Ascending aorta (tissue), 2 donors: ENCODE measurements at regions not wholly inside any gene's neighbourhood (a gene's known extent, or its start where the extent isn't known, plus 50 kb on each side); places are given as distances from the start of the nearest gene placed in this dataset.

Source experiments
- DNase-seq, 2 donors: peaks; one replicate each; pipeline ENCODE4 v3.0.0-alpha.2; 2019; ENCODE audit warnings: low spot score in 2 of 2
- H3K27ac ChIP-seq, 2 donors: fragments of 200-600 bp; sonication (generic); one replicate each; pipeline ENCODE4 v1.5.1; 2016 to 2017; ENCODE audit warnings: mild to moderate bottlenecking in 1 of 2
- H3K27me3 ChIP-seq: fragments of 200-600 bp; sonication (generic); one replicate; pipeline ENCODE4 v1.5.1; 2017
- H3K36me3 ChIP-seq, 2 donors: fragments of 200-600 bp; sonication (generic); one replicate each; pipeline ENCODE4 v1.5.1; 2016
- H3K4me1 ChIP-seq, 2 donors: fragments of 200-600 bp; sonication (generic); one replicate each; pipeline ENCODE4 v1.5.1; 2016 to 2017; ENCODE audit warnings: mild to moderate bottlenecking in 1 of 2
- H3K4me3 ChIP-seq, 2 donors: fragments of 200-600 bp; sonication (generic); one replicate each; pipeline ENCODE4 v1.5.1; 2016 to 2017; ENCODE audit warnings: mild to moderate bottlenecking in 1 of 2
- H3K9me3 ChIP-seq, 2 donors: fragments of 200-600 bp; sonication (generic); one replicate each; pipeline ENCODE4 v1.5.1; 2016
- CTCF ChIP-seq, 3 experiments: fragments of 200-600 bp in 2 of 3; fragments of 450-650 bp in 1 of 3; sonication (generic) in 2 of 3; IDR thresholded peaks; one replicate each; pipeline ENCODE4 v1.5.1; 2016 to 2019; ENCODE audit warnings: antibody characterized with exemption in 3 of 3, mild to moderate bottlenecking in 1 of 3, moderate library complexity in 1 of 3
- intact Hi-C: fragments of 100-400 bp; cut with DNase I; formaldehyde crosslinking; loops from one replicate; pipeline ENCODE4 v1.15.1; 2023

GRCh38 chr2:145041706-145042105 lies 521.8 kb upstream of the ZEB2 start:
- H3K4me1 ChIP-seq = peaks cover 0 to 3% of the 10 kb centered on the region in 2 donors
- DNase-seq = no peak
- H3K9me3 ChIP-seq = no peaks in the 10 kb centered on the region
- no peak overlapping the region for H3K4me3 ChIP-seq
- no peak for TF ChIP-seq CTCF (IDR thresholded peaks at IDR 0.05)
- no peak overlapping the region for H3K27ac ChIP-seq
- intact Hi-C loops = no loop called here
- H3K27me3 ChIP-seq = no peaks in the 10 kb centered on the region
- H3K36me3 ChIP-seq = no peaks in the 10 kb centered on the region

- no peaks in the 10 kb centered on the region for H3K9me3 ChIP-seq
These were observed 520.5 kb upstream of the ZEB2 start for GRCh38 chr2:145040433-145040832.

GRCh38 chr2:145038041-145038525 lies 518.2 kb upstream of the ZEB2 start:
- no peak overlapping the region for H3K4me3 ChIP-seq
- H3K27ac ChIP-seq = peak overlapping the region; percentile 29 to 38
- H3K36me3 ChIP-seq = no peaks in the 10 kb centered on the region
- no peak for DNase-seq
- peaks cover 0 to 3% of the 10 kb centered on the region in 2 donors for H3K4me1 ChIP-seq
- intact Hi-C loops = no loop called here
- no peaks in the 10 kb centered on the region for H3K27me3 ChIP-seq
- TF ChIP-seq CTCF (IDR thresholded peaks at IDR 0.05) = no peak
- no peaks in the 10 kb centered on the region for H3K9me3 ChIP-seq

More at GRCh38 chr2:145040433-145040832, 520.5 kb upstream of the ZEB2 start:
- intact Hi-C loops = no loop called here
- Histone ChIP-seq H3K36me3 (no peaks in the 10 kb centered on the region), H3K27me3 (no peaks in the 10 kb centered on the region), H3K4me1 (peaks cover 0 to 3% of the 10 kb centered on the region in 2 donors), H3K4me3 (no peak overlapping the region), H3K27ac (no peak overlapping the region)
- no peak for TF ChIP-seq CTCF (IDR thresholded peaks at IDR 0.05)
- DNase-seq = no peak

GRCh38 chr2:145036421-145037011 lies 516.6 kb upstream of the ZEB2 start:
- peaks cover 0 to 3% of the 10 kb centered on the region in 2 donors for H3K4me1 ChIP-seq
- no peaks in the 10 kb centered on the region for H3K36me3 ChIP-seq
- H3K27me3 ChIP-seq = no peaks in the 10 kb centered on the region
- peak overlapping the region in 1 of 2 donors; percentile 19 for H3K27ac ChIP-seq
- no peak for DNase-seq
- H3K4me3 ChIP-seq = peak overlapping the region in 1 of 2 donors; percentile 19
- TF ChIP-seq CTCF (IDR thresholded peaks at IDR 0.05) = no peak
- intact Hi-C loops = no loop called here
- H3K9me3 ChIP-seq = no peaks in the 10 kb centered on the region

- H3K27ac ChIP-seq = no peak overlapping the region
- H3K36me3 ChIP-seq = no peaks in the 10 kb centered on the region
- H3K4me3 ChIP-seq = no peak overlapping the region
- no peaks in the 10 kb centered on the region for H3K27me3 ChIP-seq
- no peak for TF ChIP-seq CTCF (IDR thresholded peaks at IDR 0.05)
- intact Hi-C loops = no loop called here
- no peaks in the 10 kb centered on the region for H3K9me3 ChIP-seq
- H3K4me1 ChIP-seq = peaks cover 0 to 3% of the 10 kb centered on the region in 2 donors
- no peak for DNase-seq
These were observed 514.6 kb upstream of the ZEB2 start for GRCh38 chr2:145034511-145034910.
